NCI-H1105 treated with DMSO at 0.1 percent for 48 hours (cell line): ENCODE measurements at regions not wholly inside any gene's neighbourhood (a gene's known extent, or its start where the extent isn't known, plus 50 kb on each side); places are given as distances from the start of the nearest gene placed in this dataset.
"Not testable (repeated sequence)": the region's sequence is repeated elsewhere in the genome, so short reads cannot be mapped to it uniquely, and the experiment has no call there.

Source experiments
- DNase-seq: peaks from one replicate; lab custom pipeline; 2025; lab: John Stamatoyannopoulos, UW

DNA sequence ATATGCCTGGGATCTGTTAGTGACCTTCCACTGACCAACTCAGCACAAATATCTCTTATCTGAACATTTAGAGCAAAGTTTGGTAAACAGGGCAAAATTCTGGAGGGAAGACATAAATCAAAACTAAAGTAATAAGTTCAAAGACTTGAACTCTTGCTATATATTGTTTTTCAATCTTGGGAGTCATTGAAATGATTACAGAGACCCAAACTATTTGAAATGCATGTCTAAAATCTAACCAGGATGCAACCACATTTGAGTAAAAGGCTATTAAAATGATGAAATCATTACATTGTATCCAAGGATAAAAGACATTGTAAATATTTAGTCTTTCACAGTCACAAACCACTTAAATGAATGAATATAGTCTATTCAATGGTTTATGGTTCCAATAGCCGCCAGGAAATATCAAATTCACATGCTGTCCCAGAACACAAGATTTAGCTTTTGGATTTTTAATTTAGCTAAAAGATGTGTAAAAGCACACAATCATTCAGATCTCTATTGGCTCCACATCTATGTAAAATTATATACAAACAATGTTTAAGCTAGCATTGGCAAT lies 256.6 kb upstream of the EPHA7 start:
- DNase-seq = no peak

DNA sequence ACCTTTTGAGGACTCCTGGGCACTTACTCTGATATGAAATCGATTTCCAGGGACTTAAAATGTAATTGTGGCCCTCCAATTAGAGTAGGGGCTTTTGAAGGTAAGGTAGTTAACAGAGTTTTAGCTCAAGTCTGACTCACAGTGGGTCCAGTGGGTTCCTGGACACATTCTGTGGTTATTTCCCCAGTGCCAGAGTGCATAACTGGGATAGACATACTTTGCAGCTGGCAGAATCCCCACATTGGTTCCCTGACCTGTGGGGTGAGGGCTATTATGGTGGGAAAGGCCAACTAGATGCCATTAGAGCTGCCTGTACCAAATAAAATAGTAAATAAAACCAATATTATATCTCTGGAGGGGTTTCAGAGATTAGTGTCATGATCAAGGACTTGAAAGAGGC lies 243.8 kb upstream of the EPHA7 start:
- DNase-seq = no peak

DNA sequence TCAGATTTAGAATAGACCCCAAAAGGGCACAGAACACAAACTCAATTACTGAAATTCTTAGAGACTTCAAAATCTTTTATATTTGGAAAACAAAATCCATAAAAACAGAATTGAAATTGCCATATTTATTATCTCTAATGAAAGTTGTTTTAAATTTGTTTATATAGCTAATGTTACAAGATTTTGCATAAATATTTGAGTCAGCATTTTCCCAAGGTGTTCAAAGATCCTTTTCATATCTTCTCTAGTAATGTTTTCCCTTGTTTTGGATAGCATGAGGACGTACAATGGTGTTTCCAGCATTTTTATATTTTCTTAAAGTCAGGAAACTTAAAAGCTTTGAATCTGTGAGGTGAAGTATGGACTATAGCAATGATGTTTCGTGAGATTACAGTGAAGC lies 235.2 kb upstream of the EPHA7 start:
- no peak for DNase-seq

DNA sequence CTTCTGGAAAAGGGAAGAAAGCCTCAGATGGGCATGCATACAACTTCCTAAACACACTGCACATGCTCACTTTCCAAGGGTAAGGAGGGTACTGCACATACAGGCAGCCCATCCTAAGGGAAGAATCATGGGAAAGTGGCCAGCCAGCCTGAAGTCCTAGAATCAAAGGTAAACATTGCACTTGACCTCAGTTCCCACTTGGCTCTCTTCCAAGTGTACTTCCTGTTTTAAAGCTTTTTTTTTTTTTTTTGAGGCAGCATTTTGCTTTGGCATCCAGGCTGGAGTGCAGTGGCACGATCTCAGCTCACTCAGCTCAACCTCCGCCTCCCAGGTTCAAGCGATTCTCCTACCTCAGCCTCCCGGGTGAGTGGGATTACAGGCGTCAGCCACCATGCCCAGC lies 225.3 kb upstream of the EPHA7 start:
- peak; percentile 43 for DNase-seq

DNA sequence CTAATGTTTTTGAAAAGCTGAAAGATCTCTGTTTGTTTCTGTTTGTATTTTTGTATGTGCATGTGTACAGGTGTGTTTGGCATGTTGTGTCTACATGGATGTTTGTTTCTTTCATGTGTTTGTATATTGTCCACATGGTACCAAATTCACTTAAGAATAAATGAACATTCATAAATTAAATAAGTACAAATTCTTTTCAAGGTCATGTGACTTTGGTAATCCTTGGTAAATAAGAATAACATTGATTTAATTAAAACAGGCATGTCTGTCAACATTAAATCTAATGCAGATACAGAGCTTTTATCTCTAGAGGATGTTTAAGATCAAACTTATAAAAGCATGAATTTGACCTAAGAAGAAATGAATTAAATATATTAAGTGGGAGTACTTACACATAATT lies 219.8 kb upstream of the EPHA7 start:
- DNase-seq = no peak

DNA sequence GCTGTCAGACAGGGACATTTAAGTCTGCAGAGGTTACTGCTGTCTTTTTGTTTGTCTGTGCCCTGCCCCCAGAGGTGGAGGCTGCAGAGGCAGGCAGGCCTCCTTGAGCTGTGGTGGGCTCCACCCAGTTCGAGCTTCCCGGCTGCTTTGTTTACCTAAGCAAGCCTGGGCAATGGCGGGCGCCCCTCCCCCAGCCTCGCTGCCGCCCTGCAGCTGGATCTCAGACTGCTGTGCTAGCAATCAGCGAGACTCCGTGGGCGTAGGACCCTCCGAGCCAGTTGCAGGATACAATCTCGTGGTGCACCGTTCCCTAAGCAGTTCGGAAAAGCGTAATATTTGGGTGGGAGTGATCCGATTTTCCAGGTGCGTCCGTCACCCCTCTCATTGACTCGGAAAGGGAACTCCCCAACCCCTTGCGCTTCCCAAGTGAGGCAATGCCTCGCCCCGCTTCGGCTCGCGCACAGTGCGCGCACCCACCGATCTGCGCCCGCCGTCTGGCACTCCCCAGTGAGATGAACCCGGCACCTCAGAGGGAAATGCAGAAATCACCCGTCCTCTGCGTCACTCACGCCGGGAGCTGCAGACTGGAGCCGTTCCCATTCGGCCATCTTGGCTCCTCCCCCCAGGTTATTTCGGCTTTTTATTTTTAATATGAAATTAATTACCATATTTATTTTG lies 217.8 kb upstream of the EPHA7 start:
- not testable (repeated sequence) for DNase-seq

DNA sequence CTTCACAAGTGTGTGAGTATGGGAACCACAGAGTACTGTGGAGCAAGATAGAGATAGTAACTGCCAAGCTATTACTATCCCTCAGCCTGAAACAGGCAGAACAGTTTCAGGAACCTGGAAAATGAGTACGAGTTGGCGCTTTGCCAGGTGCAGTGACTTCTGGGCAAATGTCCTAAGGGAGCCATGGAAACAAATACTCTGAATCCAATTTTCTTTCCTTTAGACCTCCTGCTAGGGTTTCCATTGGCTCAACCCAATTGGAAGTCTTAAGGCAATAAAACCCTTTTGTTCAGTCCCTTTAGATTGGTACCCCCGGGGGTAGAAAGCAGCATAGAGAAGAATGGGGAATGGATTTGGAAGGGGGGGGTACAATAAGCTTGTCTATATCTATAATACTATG lies 205.0 kb upstream of the EPHA7 start:
- DNase-seq = peak; percentile 83

DNA sequence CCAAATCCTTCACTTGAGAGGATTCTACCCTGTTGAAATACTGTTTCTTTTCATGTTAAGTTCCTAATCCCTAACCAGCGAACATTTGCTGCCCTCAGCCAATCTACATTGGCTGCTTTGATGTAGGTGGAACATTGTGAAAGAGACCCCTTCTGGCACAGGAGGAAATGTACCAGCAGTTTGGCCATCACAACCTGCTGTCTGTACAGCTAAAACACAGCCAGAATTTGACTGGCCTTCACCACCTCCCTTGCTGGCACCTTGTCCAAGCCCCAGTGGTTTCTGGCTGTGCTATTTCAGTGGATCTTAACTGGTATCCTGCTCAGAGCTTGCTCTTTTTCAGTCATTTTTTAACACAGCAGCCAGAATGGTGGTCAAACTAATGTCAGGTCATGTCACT lies 202.1 kb upstream of the EPHA7 start:
- DNase-seq = no peak

DNA sequence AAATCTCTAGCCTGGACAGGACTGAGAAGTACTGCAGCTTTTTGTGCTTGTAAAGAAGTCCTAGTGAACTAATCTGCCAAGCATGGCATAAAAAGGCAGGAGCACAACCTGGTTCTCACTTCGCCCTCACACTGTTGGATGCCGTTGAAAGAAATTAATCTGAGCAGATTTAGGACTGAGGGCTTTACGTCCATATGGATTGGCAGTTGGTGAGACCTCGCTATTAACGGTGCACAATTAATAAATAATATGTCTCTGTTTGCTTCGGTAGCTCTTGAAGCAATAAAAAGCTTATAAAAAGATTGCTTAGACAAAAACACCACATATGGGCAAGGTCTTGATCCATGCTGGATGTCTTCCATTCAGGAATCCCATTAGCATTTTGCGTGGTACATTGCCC lies 185.6 kb upstream of the EPHA7 start:
- DNase-seq = no peak

DNA sequence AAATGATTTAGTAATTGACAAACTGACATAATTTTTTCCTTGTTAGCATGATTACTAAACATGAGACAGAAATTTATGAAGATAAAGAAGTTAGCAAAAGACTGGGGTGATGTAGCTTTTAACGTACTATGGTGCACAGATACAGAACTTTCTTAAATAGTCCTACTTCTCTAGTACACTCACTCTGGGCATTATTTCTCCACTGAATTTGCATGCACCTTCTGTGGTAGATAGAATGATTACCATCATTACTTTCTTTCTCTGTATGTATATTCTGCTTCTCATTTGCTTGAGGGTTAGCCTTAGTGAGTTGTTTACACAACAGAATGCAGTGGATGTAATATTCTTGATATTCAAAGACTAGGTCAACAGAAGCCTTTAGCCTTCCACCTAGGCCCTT lies 173.1 kb upstream of the EPHA7 start:
- no peak for DNase-seq

DNA sequence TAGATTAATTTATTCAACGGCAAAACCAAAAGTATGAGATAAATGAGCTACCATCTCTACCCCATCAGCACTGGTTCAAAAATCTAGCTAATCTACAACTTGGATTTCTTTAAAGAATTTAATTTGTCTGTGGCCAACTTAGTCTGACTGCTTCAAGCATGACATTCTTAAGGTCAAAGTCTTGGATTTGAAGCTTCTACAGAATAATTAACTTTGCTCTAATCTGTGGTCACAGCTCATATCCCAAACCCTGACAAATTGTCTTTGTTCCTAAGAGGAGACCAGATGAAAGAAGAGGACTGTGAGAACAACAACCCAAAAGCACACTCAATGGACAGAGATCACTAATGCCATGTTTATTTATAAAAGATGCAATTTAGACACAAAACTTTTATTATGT lies 166.9 kb upstream of the EPHA7 start:
- DNase-seq = no peak

DNA sequence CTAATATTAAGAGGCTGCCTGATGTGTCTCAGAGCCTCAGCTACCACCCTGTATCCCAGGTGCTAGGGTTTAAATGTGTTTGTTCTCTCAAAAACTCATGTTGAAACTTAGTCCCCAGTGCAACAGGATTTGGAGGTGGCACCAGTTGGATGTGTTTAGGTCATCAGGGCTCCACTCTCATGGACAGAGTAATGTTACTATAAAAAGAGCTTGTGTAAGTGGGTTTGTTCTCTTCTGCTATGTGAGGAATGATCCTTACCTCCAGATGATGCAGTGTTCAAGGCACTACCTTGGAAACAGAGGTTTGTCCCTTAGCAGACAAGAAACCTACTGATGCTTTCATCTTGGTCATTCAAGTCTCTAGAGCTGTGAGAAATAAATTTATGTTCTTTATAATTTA lies 164.9 kb upstream of the EPHA7 start:
- no peak for DNase-seq

DNA sequence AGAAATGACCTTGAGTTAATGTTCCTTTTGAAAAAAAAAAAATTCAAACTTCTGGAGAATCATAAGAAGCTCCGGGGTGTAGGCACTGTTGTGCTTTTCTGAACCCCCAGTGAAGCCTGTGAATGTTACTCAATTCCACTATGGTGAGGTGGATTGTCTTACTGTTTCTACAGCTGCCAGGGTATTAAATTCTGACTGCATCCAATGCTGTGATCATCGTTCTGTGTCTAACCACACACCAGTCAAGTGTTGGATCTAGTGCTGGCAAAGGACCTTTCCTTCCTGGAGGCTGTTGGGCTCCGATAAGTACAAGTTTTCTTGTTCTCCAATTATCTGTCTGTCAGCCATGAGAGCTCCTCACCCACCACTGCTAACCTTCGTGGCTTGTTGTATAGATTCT lies 162.0 kb upstream of the EPHA7 start:
- DNase-seq = no peak

DNA sequence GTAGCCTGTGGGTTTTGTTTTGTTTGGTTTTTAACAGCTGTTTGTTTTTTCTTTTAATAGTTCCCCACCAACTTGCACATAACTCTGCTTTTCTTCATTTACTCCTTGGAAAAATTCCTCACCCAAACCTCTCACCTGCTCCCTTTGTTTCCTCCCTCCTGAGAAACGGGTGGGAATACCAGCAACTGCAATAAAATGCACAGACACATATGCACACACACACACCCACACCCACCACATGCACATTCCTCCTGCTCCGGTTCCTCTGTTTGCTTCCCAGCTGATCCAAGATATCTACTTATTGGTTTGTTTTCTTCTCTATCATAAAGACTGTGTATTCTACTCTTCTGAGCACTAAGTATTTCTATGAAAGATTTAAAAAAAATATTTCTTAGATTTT lies 161.1 kb upstream of the EPHA7 start:
- no peak for DNase-seq

DNA sequence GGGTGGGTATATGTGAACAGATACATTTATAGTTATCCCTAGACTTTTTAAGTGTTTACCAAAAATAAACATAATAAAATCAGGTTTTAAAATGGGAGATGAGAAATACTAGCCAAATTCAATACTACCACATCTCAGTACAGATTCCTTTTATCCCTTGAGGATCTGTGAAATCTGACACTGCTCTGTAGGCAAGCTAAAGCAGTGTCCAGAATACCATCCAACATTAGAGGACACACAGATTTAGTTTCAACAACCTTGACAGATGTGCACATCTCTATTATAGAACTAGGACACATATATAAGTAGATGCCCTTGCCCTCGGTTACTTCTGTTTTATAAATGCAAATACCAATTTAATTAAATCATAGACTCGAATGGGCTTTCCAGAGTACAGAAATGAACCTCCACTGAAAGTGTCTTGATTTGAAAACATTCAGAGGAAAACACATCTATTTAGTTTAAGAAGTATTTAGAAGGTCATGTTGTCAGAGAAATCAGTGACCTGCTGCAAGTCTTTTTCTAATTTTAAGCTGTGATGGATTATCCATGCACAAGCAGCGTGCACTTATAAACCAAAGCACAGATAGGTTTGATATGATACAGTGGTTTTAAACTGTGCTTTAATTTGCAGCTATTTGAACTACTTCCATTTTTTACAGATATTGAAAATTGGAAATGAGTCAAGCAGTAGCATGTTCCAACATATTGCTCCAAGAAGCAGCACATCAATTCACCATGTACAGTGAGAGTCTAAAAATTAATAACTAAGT lies 156.3 kb upstream of the EPHA7 start:
- peak; percentile 11 for DNase-seq

DNA sequence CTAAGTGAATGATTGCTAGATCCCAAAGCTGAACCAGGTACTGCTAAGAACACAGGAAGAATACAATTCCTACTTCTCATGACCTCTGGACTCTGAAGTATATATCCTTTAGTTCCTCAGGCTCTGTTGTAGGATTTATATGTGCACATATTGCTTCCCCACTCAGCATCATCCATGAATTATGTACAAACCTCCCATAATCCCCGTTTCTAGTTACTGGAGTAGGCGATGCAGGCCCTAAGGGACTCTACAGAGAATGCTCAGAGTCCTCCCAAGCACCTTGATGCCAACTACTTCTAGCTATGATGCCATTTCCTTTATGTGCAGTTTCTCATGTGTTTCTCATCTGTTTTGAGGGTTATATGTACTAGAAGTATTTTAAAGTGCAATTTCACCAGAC lies 154.9 kb upstream of the EPHA7 start:
- no peak for DNase-seq

DNA sequence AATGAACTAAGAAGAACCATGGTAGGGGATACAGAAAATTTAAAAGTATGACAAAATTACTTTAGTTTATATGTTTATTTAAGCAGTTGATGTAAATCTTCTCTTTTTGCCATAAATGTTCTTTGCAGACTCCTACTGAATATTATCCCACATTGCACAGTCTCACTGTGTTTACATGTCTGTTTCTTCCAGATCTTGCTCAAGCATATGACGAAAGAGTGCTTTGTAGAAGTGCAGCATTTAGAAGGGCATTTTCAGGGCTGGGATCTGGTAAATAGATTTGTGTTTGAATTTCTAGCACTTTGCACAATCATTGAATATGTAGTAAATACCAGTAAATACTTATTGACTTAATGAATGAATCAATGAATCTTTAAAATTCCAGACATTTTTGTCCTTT lies 152.0 kb upstream of the EPHA7 start:
- DNase-seq = no peak

DNA sequence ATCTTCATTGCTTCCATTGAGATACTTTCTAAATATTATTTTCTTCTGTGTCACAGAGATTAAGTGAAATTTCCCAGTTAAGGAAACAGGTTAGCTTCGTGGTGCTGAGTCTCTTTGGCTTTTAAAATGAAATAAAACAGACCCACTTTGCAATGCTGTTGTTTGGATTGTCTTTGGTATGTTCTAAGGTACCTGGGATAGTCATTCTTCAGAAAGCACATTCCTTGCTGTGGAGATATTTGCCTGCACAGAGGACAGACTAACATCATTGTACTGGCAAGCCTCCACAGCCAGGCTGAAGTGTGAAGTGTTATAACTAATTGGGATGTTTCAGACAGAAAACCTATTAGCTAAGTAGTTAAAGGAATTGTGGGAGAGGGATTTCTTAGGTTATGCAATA lies 148.8 kb upstream of the EPHA7 start:
- no peak for DNase-seq

DNA sequence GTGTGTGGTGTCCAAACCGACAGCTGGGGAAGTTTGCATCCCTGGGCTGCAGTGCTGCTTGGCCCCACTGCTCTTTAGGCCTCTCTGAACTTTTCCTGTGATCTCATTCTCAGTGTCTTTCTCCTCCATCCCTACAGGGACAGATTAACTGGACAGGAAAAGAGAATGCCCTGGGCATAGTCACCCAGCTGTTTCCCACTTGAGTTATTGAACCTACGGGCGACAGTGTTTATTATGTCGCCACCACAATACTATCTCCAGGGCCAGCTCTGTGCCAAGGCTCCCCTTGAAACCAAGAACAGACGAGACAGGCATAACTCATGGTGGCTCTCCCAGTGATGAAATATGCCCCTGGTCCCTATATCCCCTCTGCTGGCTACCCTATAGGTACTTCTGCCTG lies 147.8 kb upstream of the EPHA7 start:
- no peak for DNase-seq

DNA sequence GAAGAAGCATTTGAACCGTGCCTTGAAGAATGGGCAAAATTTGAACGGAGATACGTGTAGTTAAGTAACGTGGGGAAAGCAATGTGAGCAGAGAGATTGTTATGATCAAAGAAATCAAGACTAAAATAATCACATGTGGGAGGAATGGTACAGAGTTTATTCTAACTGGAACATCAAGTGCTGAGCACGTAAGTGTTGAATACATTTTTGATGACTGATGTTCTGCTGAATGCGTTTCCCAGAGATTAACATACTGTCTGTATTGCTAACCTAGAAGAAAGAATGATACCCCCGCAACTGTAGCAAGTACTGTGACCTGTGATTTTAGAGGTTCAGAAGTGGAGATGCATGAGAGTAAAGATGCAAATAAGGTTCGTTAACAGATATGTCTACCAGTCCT lies 146.9 kb upstream of the EPHA7 start:
- no peak for DNase-seq

DNA sequence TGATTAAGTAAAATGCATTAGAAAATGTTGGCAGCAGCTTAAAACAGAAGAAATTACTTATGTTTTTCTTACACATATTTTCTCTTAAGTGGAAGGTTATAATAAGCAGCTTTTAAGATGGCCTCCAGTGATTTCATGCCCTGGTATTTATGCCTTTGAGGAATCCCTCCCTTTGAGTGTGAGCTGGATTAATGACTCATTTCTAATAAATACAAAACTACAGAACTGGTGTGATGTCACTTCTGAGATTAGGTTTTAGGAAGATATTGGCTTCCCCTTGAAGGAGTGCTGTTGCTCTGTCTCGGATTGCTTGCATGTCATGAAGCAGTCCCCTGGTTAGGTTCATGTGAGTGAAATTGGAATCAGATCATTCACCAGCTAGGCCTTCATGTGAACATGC lies 143.2 kb upstream of the EPHA7 start:
- no peak for DNase-seq

DNA sequence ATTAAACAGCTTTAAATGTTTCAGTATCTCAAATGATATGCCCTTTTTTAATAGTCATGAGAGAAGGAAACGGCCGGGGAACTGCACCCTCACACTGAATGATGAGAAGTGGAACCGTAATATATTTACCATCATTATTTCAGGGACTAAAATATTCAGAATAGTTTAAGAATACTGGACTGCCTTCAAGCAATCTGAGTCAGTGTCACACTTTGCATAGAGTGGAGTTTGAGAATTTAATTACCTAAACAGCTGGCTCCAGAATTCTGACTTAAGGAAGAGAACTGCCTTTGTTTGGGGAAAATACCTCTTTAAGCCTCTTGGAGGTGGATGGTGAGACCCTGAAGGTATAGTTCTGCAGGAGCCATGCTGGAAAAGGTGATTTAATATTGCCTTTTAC lies 135.9 kb upstream of the EPHA7 start:
- no peak for DNase-seq

DNA sequence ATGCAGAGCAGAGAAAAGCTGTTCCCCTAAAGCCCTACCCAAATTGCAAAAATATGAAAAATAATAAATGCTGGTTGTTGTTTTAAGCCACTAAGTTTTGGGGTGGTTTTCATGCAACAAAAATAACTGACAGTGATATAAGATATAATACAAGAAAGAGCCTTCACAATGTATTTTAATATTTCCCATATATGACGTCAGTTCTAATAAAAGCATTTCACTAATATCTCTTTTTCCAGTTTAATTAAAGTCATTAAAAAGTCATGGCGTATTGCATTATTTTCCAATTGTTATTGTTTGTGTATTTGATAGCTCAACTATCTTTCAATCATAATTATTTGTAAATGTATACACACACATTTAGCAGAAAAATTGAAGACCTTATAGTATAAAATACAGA lies 134.7 kb upstream of the EPHA7 start:
- no peak for DNase-seq
